ENCODE measurements at regions not wholly inside any gene's neighbourhood (a gene's known extent, or its start where the extent isn't known, plus 50 kb on each side); places are given as distances from the start of the nearest gene placed in this dataset.

DNA sequence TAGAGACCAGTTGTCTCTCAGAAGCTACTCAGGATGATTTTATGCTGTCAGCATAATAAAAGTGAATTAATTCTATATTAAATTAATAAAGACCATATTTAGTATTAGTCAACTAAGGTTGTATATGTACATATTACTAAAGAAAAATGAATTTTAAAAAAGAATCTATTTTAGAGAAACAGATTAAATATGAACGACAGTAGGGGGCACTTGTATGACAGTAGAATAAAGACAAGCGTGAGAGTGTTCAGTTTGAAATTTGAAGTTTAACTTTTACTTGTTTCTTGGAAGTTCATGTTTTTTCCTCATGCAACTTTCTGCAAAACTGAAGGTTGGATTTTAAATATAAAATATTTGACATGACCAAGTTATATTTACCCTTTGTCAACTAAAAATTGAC lies 67.9 kb upstream of the MACF1 start:
- H3K27ac ChIP-seq (ENCODE audit: low read depth in 1 of 2, low read length in 1 of 2), result no peak overlapping the region
- DNase-seq, result peak in 2 of 3 donors; percentile 48 to 61

DNA sequence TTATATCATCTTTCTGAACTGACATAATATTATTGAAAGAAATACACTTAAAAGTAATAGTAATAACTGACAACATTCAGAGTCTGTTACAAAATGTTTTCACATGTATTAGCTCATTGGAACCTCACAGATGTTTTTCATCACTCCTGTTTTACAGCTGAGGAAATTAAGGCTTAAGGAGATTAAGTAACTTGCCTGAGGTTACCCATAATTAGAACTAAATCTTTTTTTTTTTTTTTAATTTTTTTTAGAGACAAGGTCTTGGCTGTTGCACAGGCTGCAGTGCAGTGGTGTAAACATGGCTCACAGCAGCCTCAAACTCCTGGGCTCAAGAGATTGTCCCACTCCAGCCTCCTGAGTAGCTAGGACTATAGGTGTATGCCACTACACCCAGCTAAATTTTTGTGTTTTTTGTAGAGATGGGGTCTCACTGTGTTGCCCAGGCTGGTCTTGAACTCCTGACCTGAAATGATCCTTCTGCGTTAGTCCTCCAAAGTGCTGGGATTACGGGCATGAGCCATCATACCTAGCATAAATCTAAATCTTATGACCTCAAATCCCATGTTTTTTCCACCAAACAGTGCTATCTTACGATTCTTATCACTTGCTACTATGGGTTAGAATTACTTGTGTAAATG lies 64.7 kb upstream of the MACF1 start:
- Histone ChIP-seq H3K36me3 (ENCODE audit: control insufficient read depth in 4 of 4, insufficient read depth in 4 of 4, low read length in 4 of 4) (no peaks in the 10 kb centered on the region), H3K9ac (ENCODE audit: insufficient read depth in 1 of 2, low read length in 2 of 2) (no peak overlapping the region), H3K4me3 (no peak overlapping the region), H3K4me1 (ENCODE audit: control insufficient read depth in 5 of 5, insufficient read depth in 5 of 5, low read length in 5 of 5) (peaks cover 6 to 55% (median 12%) of the 10 kb centered on the region in 5 donors), H3K27ac (ENCODE audit: low read depth in 1 of 2, low read length in 1 of 2) (no peak overlapping the region), H3K9me3 (ENCODE audit: control insufficient read depth in 4 of 4, insufficient read depth in 3 of 4, low read length in 3 of 4) (no peaks in the 10 kb centered on the region), H3K27me3 (ENCODE audit: control insufficient read depth in 3 of 3, insufficient read depth in 3 of 3, low read length in 2 of 3) (no peaks in the 10 kb centered on the region)
- ATAC-seq (ENCODE audit: insufficient read depth, low FRiP score) (no peak), DNase-seq (peak in 2 of 3 donors; percentile 56 to 79)
- TF ChIP-seq, protein P1, sequence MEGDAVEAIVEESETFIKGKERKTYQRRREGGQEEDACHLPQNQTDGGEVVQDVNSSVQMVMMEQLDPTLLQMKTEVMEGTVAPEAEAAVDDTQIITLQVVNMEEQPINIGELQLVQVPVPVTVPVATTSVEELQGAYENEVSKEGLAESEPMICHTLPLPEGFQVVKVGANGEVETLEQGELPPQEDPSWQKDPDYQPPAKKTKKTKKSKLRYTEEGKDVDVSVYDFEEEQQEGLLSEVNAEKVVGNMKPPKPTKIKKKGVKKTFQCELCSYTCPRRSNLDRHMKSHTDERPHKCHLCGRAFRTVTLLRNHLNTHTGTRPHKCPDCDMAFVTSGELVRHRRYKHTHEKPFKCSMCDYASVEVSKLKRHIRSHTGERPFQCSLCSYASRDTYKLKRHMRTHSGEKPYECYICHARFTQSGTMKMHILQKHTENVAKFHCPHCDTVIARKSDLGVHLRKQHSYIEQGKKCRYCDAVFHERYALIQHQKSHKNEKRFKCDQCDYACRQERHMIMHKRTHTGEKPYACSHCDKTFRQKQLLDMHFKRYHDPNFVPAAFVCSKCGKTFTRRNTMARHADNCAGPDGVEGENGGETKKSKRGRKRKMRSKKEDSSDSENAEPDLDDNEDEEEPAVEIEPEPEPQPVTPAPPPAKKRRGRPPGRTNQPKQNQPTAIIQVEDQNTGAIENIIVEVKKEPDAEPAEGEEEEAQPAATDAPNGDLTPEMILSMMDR (IDR thresholded peaks at IDR 0.05; ENCODE audit: control extremely low read depth, extremely low read depth), result no peak
- 89 to 93% methylated on average over 3 of the region's 3 CpGs for WGBS, 2 donors

More for the DNA sequence above, 67.9 kb upstream of the MACF1 start:
- Histone ChIP-seq H3K36me3 (ENCODE audit: control insufficient read depth in 4 of 4, insufficient read depth in 4 of 4, low read length in 4 of 4) (no peaks in the 10 kb centered on the region), H3K27me3 (ENCODE audit: control insufficient read depth in 3 of 3, insufficient read depth in 3 of 3, low read length in 2 of 3) (no peaks in the 10 kb centered on the region), H3K4me1 (ENCODE audit: control insufficient read depth in 5 of 5, insufficient read depth in 5 of 5, low read length in 5 of 5) (peaks cover 8 to 51% (median 16%) of the 10 kb centered on the region in 5 donors), H3K4me3 (no peak overlapping the region), H3K9me3 (ENCODE audit: control insufficient read depth in 4 of 4, insufficient read depth in 3 of 4, low read length in 3 of 4) (no peaks in the 10 kb centered on the region), H3K9ac (ENCODE audit: insufficient read depth in 1 of 2, low read length in 2 of 2) (no peak overlapping the region)
- 62 to 84% methylated on average over 2 of the region's 2 CpGs for WGBS, 2 donors
- TF ChIP-seq, protein P1 (IDR thresholded peaks at IDR 0.05; ENCODE audit: control extremely low read depth, extremely low read depth), result no peak
- no peak for ATAC-seq (ENCODE audit: insufficient read depth, low FRiP score)

DNA sequence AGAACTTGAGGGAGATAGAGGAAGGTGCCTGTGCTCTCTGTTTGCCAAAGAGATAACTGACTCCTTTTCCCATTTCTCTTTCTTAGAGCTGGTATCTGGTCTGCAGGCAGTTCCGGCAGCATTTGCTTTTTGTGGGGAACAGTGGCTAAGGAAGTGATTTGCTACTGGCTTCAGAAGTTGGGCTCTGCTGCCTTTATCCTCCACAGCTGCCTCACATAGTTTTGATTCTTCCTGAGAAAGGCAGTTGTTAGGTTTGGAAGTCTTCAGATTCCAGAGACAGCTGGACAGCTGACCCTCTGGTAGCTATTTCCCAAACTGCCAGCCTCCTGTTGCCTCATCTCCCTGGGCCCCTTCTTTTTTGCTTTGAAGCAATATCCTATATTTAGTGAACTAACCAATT lies 62.6 kb upstream of the MACF1 start:
- 57 to 79% methylated on average over 1 of the region's 1 CpG for WGBS, 2 donors
- H3K9me3 ChIP-seq (ENCODE audit: control insufficient read depth in 4 of 4, insufficient read depth in 3 of 4, low read length in 3 of 4), result no peaks in the 10 kb centered on the region
- ATAC-seq (ENCODE audit: insufficient read depth, low FRiP score), result no peak
- H3K27ac ChIP-seq (ENCODE audit: low read depth in 1 of 2, low read length in 1 of 2), result peak overlapping the region in 1 of 2 donors; percentile 55
- H3K4me1 ChIP-seq (ENCODE audit: control insufficient read depth in 5 of 5, insufficient read depth in 5 of 5, low read length in 5 of 5), result peaks cover 6 to 49% (median 17%) of the 10 kb centered on the region in 5 donors
- TF ChIP-seq, protein P1 (IDR thresholded peaks at IDR 0.05; ENCODE audit: control extremely low read depth, extremely low read depth), result no peak
- H3K9ac ChIP-seq (ENCODE audit: insufficient read depth in 1 of 2, low read length in 2 of 2), result no peak overlapping the region
- peak; percentile 80 to 88 (median 86) for DNase-seq
- H3K27me3 ChIP-seq (ENCODE audit: control insufficient read depth in 3 of 3, insufficient read depth in 3 of 3, low read length in 2 of 3), result no peaks in the 10 kb centered on the region
- no peak overlapping the region for H3K4me3 ChIP-seq
- no peaks in the 10 kb centered on the region for H3K36me3 ChIP-seq (ENCODE audit: control insufficient read depth in 4 of 4, insufficient read depth in 4 of 4, low read length in 4 of 4)

Data from lung (tissue), 11 donors.